ENCODE measurements at regions not wholly inside any gene's neighbourhood (a gene's known extent, or its start where the extent isn't known, plus 50 kb on each side); places are given as distances from the start of the nearest gene placed in this dataset.

GRCh38 chr9:81080185-81080584 is 609.2 kb downstream of the TLE1 start:
- BruUV-seq (replicated peaks) = no TSS peak
- Mint-ChIP-seq H3K27me3 (ENCODE audit: unreplicated experiment) (no peaks in the 10 kb centered on the region), H3K4me1 (ENCODE audit: low read depth, unreplicated experiment) (peaks cover 11% of the 10 kb centered on the region), H3K27ac (ENCODE audit: unreplicated experiment) (no peak overlapping the region), H3K9me3 (ENCODE audit: low read depth, unreplicated experiment) (no peaks in the 10 kb centered on the region), H3K4me3 (ENCODE audit: low read depth, unreplicated experiment) (no peak overlapping the region), H3K36me3 (ENCODE audit: insufficient read depth, unreplicated experiment) (no peaks in the 10 kb centered on the region)
- CTCF ChIA-PET = interaction anchor here (0.6 kb wide), 1 partner anchor 482 kb away, joined by 3 read pairs; no protein-coding TSS in a partner anchor
- TF ChIP-seq CTCF (IDR thresholded peaks at IDR 0.05; ENCODE audit: unreplicated experiment) = no peak
- intact Hi-C loops (cut with micrococcal nuclease; ENCODE audit: unreplicated experiment) = no loop called here
- no peak for DNase-seq

- intact Hi-C loops (cut with micrococcal nuclease; ENCODE audit: unreplicated experiment) = no loop called here
- no peaks in the 10 kb centered on the region for H3K9me3 Mint-ChIP-seq (ENCODE audit: low read depth, unreplicated experiment)
- no peak overlapping the region for H3K27ac Mint-ChIP-seq (ENCODE audit: unreplicated experiment)
- no peaks in the 10 kb centered on the region for H3K36me3 Mint-ChIP-seq (ENCODE audit: insufficient read depth, unreplicated experiment)
- DNase-seq = no peak
- peaks cover 11% of the 10 kb centered on the region for H3K4me1 Mint-ChIP-seq (ENCODE audit: low read depth, unreplicated experiment)
- H3K4me3 Mint-ChIP-seq (ENCODE audit: low read depth, unreplicated experiment) = no peak overlapping the region
- no peak for TF ChIP-seq CTCF (IDR thresholded peaks at IDR 0.05; ENCODE audit: unreplicated experiment)
- no TSS peak for BruUV-seq (replicated peaks)
- H3K27me3 Mint-ChIP-seq (ENCODE audit: unreplicated experiment) = no peaks in the 10 kb centered on the region
- CTCF ChIA-PET = no interaction called here
Observed at GRCh38 chr9:81079055-81079454, 610.3 kb downstream of the TLE1 start.

- CTCF ChIA-PET = no interaction called here
- no peak overlapping the region for H3K4me3 Mint-ChIP-seq (ENCODE audit: low read depth, unreplicated experiment)
- H3K36me3 Mint-ChIP-seq (ENCODE audit: insufficient read depth, unreplicated experiment) = no peaks in the 10 kb centered on the region
- DNase-seq = no peak
- intact Hi-C loops (cut with micrococcal nuclease; ENCODE audit: unreplicated experiment) = no loop called here
- no peak for TF ChIP-seq CTCF (IDR thresholded peaks at IDR 0.05; ENCODE audit: unreplicated experiment)
- H3K27ac Mint-ChIP-seq (ENCODE audit: unreplicated experiment) = no peak overlapping the region
- BruUV-seq (replicated peaks) = no TSS peak
- H3K4me1 Mint-ChIP-seq (ENCODE audit: low read depth, unreplicated experiment) = peaks cover 11% of the 10 kb centered on the region
- no peaks in the 10 kb centered on the region for H3K9me3 Mint-ChIP-seq (ENCODE audit: low read depth, unreplicated experiment)
- H3K27me3 Mint-ChIP-seq (ENCODE audit: unreplicated experiment) = no peaks in the 10 kb centered on the region
Observed at GRCh38 chr9:81078555-81078954, 610.8 kb downstream of the TLE1 start.

- Mint-ChIP-seq H3K4me3 (ENCODE audit: low read depth, unreplicated experiment) (no peak overlapping the region), H3K9me3 (ENCODE audit: low read depth, unreplicated experiment) (no peaks in the 10 kb centered on the region), H3K27me3 (ENCODE audit: unreplicated experiment) (no peaks in the 10 kb centered on the region), H3K4me1 (ENCODE audit: low read depth, unreplicated experiment) (peaks cover 3% of the 10 kb centered on the region), H3K36me3 (ENCODE audit: insufficient read depth, unreplicated experiment) (no peaks in the 10 kb centered on the region), H3K27ac (ENCODE audit: unreplicated experiment) (no peak overlapping the region)
- CTCF ChIA-PET = no interaction called here
- no TSS peak for BruUV-seq (replicated peaks)
- DNase-seq = no peak
- TF ChIP-seq CTCF (IDR thresholded peaks at IDR 0.05; ENCODE audit: unreplicated experiment) = no peak
- intact Hi-C loops (cut with micrococcal nuclease; ENCODE audit: unreplicated experiment) = no loop called here
Observed at GRCh38 chr9:81077572-81077971, 611.8 kb downstream of the TLE1 start.

- no peak overlapping the region for H3K4me3 Mint-ChIP-seq (ENCODE audit: low read depth, unreplicated experiment)
- CTCF ChIA-PET = no interaction called here
- TF ChIP-seq CTCF (IDR thresholded peaks at IDR 0.05; ENCODE audit: unreplicated experiment) = no peak
Observed at GRCh38 chr9:81076131-81076530, 613.2 kb downstream of the TLE1 start.

More at GRCh38 chr9:81076131-81076530, 613.2 kb downstream of the TLE1 start:
- Mint-ChIP-seq H3K27ac (ENCODE audit: unreplicated experiment) (no peak overlapping the region), H3K27me3 (ENCODE audit: unreplicated experiment) (no peaks in the 10 kb centered on the region), H3K36me3 (ENCODE audit: insufficient read depth, unreplicated experiment) (no peaks in the 10 kb centered on the region), H3K4me1 (ENCODE audit: low read depth, unreplicated experiment) (peaks cover 6% of the 10 kb centered on the region), H3K9me3 (ENCODE audit: low read depth, unreplicated experiment) (no peaks in the 10 kb centered on the region)
- no TSS peak for BruUV-seq (replicated peaks)
- DNase-seq = no peak
- intact Hi-C loops (cut with micrococcal nuclease; ENCODE audit: unreplicated experiment) = no loop called here
